ENCODE measurements at regions not wholly inside any gene's neighbourhood (a gene's known extent, or its start where the extent isn't known, plus 50 kb on each side); places are given as distances from the start of the nearest gene placed in this dataset.

DNA sequence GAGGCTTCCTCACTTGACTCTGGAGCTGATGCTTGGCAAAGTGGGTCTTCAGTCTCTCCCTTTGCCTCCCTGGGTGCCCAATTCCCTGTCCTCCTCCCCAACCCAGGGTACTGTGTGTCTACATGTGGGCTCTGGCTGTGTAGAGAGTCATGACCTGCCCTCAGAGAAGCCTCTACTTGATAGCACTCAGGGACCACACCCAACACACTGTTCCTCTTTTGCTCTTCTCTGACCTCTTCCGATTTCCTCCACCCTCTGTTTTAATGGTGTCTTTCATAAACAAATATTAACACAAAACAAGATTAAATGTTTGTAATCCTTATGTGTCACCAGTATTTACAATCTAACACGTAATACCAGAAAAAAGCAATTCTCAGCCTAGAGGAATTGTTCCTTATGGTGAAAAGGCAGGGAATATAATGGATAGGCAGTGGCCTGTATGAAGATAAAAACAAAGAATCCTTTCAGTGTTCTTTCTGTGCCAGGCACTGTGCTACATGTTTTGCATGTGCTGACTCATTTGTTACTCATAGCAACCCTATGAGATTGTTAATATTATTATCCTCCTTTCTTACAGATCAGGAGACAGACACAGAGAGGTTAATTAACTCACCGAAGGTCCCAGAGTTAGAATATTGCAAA, 58.2 kb downstream of the HSD3B1 start:
- Mint-ChIP-seq H3K4me1 (peaks cover 34% of the 10 kb centered on the region), H3K4me3 (no peak overlapping the region), H3K27ac (peak overlapping the region; percentile 56), H3K27me3 (peaks cover 13% of the 10 kb centered on the region), H3K36me3 (no peaks in the 10 kb centered on the region), H3K9me3 (no peaks in the 10 kb centered on the region)
- peak; percentile 88 for ATAC-seq

DNA sequence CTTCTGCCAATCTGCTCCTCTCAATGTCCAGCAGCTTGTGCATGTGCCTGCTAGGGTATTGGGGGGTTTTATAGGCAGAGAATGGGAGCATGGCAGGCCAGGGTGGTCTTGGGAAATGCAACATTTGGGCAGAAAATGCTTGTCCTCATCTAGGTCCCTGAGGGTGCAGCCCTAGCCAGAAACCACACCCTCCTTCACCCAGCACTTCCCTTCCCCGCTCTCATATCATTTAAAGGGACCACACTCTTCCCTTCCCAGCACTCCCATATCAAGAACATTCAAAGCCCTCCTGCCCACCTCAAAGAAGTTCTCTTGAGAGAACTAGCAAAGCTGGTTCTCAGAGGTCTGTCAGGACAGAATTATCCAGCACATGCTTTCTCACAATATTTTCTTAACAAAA, 62.1 kb downstream of the HSD3B1 start:
- no peak for ATAC-seq
- H3K4me3 Mint-ChIP-seq, result no peak overlapping the region
- peaks cover 13% of the 10 kb centered on the region for H3K27me3 Mint-ChIP-seq
- no peaks in the 10 kb centered on the region for H3K36me3 Mint-ChIP-seq
- H3K9me3 Mint-ChIP-seq, result no peaks in the 10 kb centered on the region
- H3K27ac Mint-ChIP-seq, result peak overlapping the region; percentile 36
- H3K4me1 Mint-ChIP-seq, result peaks cover 43% of the 10 kb centered on the region

All from stimulated activated memory B cell treated with anti-CD40 and anti-IgM and Interleukin-4, amounts not matched to agents 10 μg/mL and 1 μg/mL and 100 μg/mL, for 72 hours (primary cell).